ENCODE measurements at regions not wholly inside any gene's neighbourhood (a gene's known extent, or its start where the extent isn't known, plus 50 kb on each side); places are given as distances from the start of the nearest gene placed in this dataset.
A peak's percentile ranks its signal among the peaks of the same experiment; 100 is the strongest.

DNA sequence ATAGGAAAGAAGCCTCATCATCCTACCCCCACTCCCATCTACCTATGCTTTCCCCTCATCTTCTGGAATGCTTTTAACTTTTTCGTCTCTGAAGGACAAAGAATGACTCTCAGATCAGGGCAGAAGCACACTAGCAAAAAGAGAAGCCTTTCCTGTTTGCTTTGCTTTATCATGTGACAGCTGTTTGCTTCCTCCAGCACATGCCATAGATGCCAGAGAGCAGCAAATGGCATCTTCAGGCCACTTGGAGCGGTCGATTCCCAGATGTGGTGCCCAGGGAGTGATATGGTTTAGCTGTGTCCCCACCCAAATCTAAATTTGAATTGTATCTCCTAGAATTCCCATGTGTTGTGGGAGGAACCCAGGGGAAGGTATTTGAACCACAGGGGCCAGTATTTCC is 294.8 kb downstream of the GADD45G start:
- DNase-seq = no peak

DNA sequence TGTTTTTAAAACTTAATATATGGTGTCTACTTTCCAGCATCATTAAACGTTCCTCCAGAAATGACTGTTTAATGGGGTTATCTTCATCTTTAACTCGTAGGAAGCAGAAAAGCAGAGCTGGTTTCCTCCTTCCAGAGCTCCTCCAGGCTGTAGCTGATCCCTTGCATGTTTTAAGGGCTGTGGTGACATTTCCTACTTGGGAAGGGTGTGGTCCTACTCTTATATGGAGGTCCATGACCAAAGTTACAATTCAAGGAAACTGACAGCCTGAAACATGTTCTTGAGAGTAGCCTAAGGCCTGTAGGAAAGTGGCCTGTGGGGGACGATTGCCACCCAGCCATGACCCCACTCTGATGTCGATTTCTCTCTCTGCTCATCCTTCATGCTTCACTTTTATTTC is 297.1 kb downstream of the GADD45G start:
- no peak for DNase-seq

GRCh38 chr9:89902450-89903140 is 297.8 kb downstream of the GADD45G start:
- DNase-seq = peak in 1 of 51 donors; percentile 10

GRCh38 chr9:89903141-89903475 is 298.3 kb downstream of the GADD45G start:
- DNase-seq = no peak

DNA sequence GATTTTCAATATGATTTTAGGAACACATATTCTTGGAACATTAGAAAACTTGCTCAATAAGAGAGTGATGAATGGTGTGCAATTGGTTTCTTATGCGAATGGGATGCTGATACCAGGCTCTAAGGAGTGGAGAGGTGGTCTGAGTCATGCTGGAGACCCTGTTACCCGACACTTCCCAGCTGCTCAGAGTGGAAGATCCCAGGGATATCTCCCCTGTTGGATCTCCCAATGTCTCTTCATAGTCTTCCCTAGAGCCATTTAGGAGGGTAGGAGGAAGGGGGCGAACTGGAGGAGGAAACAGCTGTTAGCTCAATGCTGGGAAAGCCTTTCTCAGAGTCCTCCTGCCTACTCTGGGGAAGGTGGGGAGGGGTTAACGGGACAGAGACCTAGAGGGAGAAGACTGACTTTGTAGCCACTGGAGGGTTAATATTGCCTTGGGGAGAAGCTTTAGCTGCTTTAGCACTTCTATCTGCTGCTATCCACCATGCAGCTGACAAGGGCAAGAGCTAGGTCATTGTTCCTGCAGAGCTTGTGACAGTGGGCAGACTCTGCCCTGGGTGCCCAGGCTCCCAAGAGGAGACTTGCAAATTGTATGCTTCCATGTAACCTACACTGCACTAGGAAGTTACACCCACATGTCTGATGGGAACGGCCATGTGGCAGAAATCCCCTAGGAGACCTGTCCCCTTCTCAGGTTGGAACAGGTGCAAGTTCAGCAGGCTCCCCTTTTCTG is 301.0 kb downstream of the GADD45G start:
- DNase-seq = no peak

DNA sequence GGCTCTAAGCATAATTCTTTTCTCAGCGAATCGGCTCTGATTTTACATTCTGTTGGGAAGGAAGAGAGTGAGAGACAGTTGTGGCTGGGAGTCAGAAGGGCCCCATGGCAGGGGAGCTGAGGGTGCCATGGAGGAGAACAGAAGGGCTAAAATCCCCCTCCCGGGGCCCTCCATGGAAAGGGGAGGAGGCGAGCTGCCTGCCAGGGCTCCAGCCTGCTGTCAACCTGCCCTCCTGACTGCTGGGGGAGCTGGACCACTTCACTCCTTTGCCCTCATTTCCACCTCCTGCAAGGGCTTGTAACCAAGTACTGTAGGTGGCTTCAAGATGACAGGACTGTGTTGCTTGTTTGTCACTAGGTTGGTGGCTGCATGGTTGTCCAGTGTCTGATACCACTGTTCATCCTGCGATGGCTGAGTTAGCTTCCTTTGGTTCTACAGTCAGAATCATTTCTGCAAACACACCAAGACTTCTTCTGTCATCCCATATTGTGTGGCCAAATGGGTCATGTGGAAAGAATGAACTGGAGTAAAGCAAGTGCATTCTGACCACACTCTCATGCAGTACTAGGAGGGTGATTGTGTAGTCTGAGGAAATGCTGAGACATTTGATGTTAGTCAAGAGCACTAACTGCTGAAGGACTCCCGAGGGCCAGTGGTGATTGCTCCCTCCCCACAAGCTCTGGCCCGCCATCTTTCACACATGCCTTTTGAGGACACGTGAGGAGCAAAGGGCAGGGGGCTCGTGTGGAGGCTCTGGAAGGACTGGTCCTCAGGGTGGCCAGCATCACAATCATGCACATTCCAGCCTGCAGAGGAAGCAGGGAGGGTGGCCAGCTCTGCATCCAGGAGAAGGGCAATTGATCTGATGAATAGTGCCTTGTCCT is 307.2 kb downstream of the GADD45G start:
- no peak for DNase-seq

GRCh38 chr9:89912605-89912953 is 307.8 kb downstream of the GADD45G start:
- DNase-seq = no peak

GRCh38 chr9:89915187-89915586 is 310.4 kb downstream of the GADD45G start:
- DNase-seq = no peak

- DNase-seq = no peak
Measured at GRCh38 chr9:89916001-89916597, 311.3 kb downstream of the GADD45G start.

- no peak for DNase-seq
Measured at GRCh38 chr9:89917861-89918260, 313.0 kb downstream of the GADD45G start.

DNA sequence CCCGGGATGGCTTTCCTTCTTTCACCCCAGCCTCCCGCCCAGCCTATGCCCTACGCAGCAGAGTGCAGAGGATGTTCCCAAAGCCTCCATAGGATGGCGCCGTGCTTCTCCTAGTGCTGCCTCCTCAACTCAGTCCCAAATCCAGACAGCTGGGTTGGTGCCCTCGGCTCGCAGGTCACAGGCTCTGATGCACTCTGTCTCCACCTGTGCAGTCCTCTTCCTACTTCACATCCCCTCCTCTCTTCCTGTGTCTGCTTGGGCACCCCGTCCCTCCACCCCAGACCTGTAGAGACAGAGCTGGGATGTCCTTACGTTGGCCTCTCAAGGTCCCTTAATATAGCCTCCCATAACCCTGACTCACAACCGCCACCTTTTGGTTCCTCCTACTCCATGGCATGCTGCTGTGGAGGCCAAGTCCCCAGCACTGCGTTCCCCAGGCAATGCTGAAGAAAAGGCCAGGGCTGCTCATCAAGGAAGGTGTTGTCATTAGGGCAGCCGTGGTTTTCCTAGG is 314.4 kb downstream of the GADD45G start:
- DNase-seq = peak in 9 of 51 donors; percentile 4 to 21 (median 11)

DNA sequence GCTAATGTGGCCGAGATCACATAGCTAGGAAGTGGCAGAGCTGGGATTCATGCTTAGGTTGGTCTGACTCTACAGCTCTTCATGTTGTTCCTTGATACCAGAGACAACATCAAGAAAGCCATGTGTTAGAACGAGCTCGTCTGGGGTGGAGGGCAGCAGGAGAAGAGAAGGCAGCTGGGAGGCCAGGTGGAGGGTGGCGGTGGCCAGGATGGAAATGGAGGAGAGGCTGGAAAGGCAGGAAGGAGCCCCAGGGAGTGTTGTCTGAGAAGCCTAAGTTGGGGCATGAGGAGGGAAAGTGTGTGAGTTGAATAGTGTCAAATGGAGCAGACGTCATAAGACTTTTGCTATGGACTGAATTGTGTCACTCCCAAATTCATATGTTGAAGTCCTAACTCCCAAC is 315.3 kb downstream of the GADD45G start:
- no peak for DNase-seq

- DNase-seq = peak in 2 of 51 donors; percentile 5 to 9
Measured at GRCh38 chr9:89920951-89921350, 316.1 kb downstream of the GADD45G start.

DNA sequence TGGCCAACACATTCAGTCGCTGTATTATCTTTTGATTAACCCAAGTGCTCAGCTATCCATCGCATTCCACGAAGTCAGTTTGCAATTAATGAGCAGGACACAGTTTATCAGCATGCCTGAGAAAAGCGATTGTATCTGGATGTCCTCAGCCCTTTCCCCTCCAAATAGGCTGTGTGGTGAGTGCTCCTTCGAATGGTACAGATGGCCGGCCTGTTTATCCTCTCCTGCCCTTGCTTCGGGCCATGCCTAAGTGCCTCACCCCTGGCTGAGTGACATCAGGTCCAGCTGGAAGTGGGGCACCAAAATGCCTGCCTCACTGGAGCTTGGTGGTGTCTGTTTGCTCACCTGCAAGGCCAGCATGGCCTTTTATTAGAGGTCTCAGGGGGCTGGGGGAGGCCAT is 317.3 kb downstream of the GADD45G start:
- no peak for DNase-seq

- no peak for DNase-seq
Measured at GRCh38 chr9:89923174-89923573, 318.4 kb downstream of the GADD45G start.

- no peak for DNase-seq
Measured at GRCh38 chr9:89923961-89924504, 319.2 kb downstream of the GADD45G start.

DNA sequence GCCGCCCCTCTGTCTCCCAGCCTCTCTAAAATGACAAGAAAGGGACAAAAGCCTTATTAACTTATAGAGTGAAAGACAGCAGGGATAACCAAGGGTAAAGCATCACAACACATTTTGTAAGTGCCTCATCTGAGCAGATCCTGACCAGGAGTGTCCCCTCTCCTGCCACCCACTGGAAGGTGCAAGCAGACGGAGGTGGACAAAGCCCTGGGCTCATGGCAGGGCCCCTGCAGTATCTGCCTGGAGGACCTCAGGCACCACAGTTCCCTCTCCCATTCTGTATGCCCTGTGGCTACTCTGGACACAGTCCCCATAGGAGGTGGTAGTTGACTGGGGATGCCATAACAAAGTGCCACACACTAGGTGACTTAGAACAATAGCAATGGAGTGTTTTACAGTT is 319.8 kb downstream of the GADD45G start:
- no peak for DNase-seq

DNA sequence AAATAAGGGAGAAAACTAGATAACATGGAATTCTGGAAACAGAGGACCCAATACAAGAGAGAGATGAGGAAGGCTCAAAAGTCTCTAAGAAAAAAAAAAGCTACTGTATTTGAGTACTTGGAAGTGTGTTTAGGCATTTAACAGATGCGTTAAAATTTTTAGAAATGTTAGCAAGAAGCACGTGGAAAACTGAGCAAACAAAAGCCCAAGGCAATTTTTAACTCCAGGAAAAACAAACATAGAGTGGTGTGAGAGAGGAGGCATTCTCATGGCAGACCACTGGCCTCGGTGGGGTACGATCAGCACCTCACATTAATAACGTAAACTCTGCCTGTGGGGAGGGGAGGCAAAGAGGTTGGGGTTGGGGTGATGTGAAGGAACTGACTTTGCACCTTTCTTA is 321.4 kb downstream of the GADD45G start:
- DNase-seq = no peak

- no peak for DNase-seq
Measured at GRCh38 chr9:89926691-89927220, 321.9 kb downstream of the GADD45G start.

- DNase-seq = no peak
Measured at GRCh38 chr9:89928106-89928505, 323.3 kb downstream of the GADD45G start.

Data from hypothalamus (tissue), 51 donors.